OCI-LY7 (cell line): ENCODE measurements at regions not wholly inside any gene's neighbourhood (a gene's known extent, or its start where the extent isn't known, plus 50 kb on each side); places are given as distances from the start of the nearest gene placed in this dataset.

Experiments
- BruUV-seq: library from RNA; stranded (reverse); fragments of 400-500 nt; replicated peaks from 2 replicates; lab custom pipeline; 2021; lab: Mats Ljungman, UMichigan
- CTCF ChIA-PET: fragments of 300-600 bp; sonication (Branson Sonifier 250); formaldehyde crosslinking; loops from one replicate; lab custom pipeline; 2022; ENCODE audit warnings: antibody characterized with exemption; ENCODE audit not compliant: unreplicated experiment; lab: Charles Lee
- POLR2A ChIA-PET: fragments of 300-600 bp; sonication (Branson Sonifier 250); formaldehyde crosslinking; loops from one replicate; lab custom pipeline; 2022; ENCODE audit warnings: antibody characterized with exemption; lab: Charles Lee
- DNase-seq: peaks from one replicate; pipeline ENCODE4 v3.0.0-alpha.2; 2015; ENCODE audit warnings: low spot score
- H2AFZ ChIP-seq: fragments of 200-600 bp; sonication (generic), shearing (Covaris generic); 2 replicates; pipeline ENCODE4 v1.6.1; 2014; ENCODE audit warnings: mild to moderate bottlenecking, antibody characterized with exemption, low read length, moderate library complexity
- H3K27ac ChIP-seq: fragments of 200-600 bp; sonication (generic); 2 replicates; pipeline ENCODE4 v1.5.1; 2014; ENCODE audit warnings: mixed run types, low read depth, mild to moderate bottlenecking, moderate library complexity, low read length, inconsistent platforms; ENCODE audit not compliant: poor library complexity, severe bottlenecking
- H3K36me3 ChIP-seq: fragments of 200-600 bp; sonication (generic); 2 replicates; pipeline ENCODE4 v1.6.1; 2014; ENCODE audit warnings: mild to moderate bottlenecking, antibody characterized with exemption, low read length, moderate library complexity, mixed read lengths; ENCODE audit not compliant: insufficient read depth
- H3K4me1 ChIP-seq: fragments of 200-600 bp; sonication (generic); 2 replicates; pipeline ENCODE4 v1.5.1; 2014; ENCODE audit warnings: mild to moderate bottlenecking, low read length; ENCODE audit not compliant: insufficient read depth, poor library complexity, severe bottlenecking
- H3K4me2 ChIP-seq: fragments of 200-600 bp; sonication (generic); 2 replicates; pipeline ENCODE4 v1.6.1; 2014; ENCODE audit warnings: mild to moderate bottlenecking, low read length
- H3K4me3 ChIP-seq: fragments of 200-600 bp; sonication (generic); 2 replicates; pipeline ENCODE4 v1.5.1; 2014; ENCODE audit warnings: mild to moderate bottlenecking, low read depth, low read length; ENCODE audit not compliant: poor library complexity, severe bottlenecking
- H3K79me2 ChIP-seq: fragments of 200-600 bp; sonication (generic); 2 replicates; pipeline ENCODE4 v1.6.1; 2016; ENCODE audit warnings: low read depth, mild to moderate bottlenecking, low read length, moderate library complexity, mixed read lengths; ENCODE audit not compliant: insufficient read depth
- H3K9me2 ChIP-seq: fragments of 200-600 bp; sonication (generic); 2 replicates; pipeline ENCODE4 v1.6.1; 2016; ENCODE audit warnings: mild to moderate bottlenecking, low read length, mixed read lengths; ENCODE audit not compliant: insufficient read depth
- H3K9me3 ChIP-seq: fragments of 200-600 bp; sonication (generic); 2 replicates; pipeline ENCODE4 v1.6.1; 2014; ENCODE audit warnings: mild to moderate bottlenecking, mixed run types, low read length, mixed read lengths
- H4K20me1 ChIP-seq: fragments of 200-600 bp; sonication (generic); 2 replicates; pipeline ENCODE4 v1.6.1; 2014; ENCODE audit warnings: mild to moderate bottlenecking, antibody characterized with exemption, low read length, moderate library complexity, mixed read lengths; ENCODE audit not compliant: insufficient read depth
- EZH2phosphoT487 ChIP-seq: fragments of 200-600 bp; sonication (generic); IDR thresholded peaks from 2 replicates; pipeline ENCODE4 v1.6.1; 2018; ENCODE audit warnings: low read depth, borderline replicate concordance, mild to moderate bottlenecking, mixed run types, antibody characterized with exemption, low read length, moderate library complexity, mixed read lengths
- intact Hi-C: fragments of 100-400 bp; cut with micrococcal nuclease; formaldehyde crosslinking; loops from one replicate; pipeline ENCODE4 v1.10.0; 2022; ENCODE audit not compliant: unreplicated experiment
- TF ChIP-seq, protein P1 (sequence below): fragments of 200-600 bp; sonication (generic); conservative IDR thresholded peaks from 2 replicates; pipeline ENCODE4 v1.5.1; 2014; ENCODE audit warnings: mild to moderate bottlenecking, antibody characterized with exemption, low read length, moderate library complexity, mixed read lengths

DNA sequence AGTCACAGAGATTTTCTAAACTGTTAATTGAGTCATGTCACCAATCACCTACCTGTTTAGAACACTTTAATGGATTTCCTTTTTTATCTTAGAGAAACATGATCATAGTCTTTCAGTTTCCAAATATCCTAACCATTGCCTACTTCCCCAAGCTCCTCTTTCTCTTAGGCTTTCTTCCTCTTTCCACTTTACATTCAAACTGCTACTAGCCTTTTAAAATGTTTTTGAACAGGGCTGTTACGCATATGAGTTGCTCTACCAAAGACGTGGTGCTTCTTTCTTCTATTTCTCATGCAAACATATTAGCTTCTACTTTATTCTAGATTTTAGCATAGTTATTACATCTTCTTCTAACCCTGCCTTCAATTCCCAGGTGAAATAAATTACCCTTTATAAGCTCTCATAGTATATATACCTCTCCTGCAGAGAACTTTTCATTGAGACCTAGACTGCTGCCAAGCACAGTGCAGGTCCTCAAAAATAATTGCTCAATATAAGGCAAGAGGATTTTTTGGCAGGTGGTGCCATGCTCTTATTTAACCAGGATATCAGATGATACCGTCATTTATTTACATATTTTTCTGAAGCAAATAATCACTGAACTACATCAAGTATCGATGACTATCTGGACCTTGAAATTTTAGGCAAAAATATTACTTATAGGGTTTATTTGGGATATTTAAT is 937.1 kb downstream of the TSN start:
- Histone ChIP-seq H3K9me3 (no peaks in the 10 kb centered on the region), H3K36me3 (no peaks in the 10 kb centered on the region), H3K79me2 (no peaks in the 10 kb centered on the region), H3K4me2 (no peak overlapping the region), H3K27ac (no peak overlapping the region), H2AFZ (no peak overlapping the region), H3K4me1 (no peaks in the 10 kb centered on the region), H3K4me3 (no peak overlapping the region), H3K9me2 (no peaks in the 10 kb centered on the region), H4K20me1 (no peaks in the 10 kb centered on the region)
- CTCF ChIA-PET: no interaction called here
- DNase-seq: no peak
- no TSS peak for BruUV-seq
- TF ChIP-seq, protein P1, sequence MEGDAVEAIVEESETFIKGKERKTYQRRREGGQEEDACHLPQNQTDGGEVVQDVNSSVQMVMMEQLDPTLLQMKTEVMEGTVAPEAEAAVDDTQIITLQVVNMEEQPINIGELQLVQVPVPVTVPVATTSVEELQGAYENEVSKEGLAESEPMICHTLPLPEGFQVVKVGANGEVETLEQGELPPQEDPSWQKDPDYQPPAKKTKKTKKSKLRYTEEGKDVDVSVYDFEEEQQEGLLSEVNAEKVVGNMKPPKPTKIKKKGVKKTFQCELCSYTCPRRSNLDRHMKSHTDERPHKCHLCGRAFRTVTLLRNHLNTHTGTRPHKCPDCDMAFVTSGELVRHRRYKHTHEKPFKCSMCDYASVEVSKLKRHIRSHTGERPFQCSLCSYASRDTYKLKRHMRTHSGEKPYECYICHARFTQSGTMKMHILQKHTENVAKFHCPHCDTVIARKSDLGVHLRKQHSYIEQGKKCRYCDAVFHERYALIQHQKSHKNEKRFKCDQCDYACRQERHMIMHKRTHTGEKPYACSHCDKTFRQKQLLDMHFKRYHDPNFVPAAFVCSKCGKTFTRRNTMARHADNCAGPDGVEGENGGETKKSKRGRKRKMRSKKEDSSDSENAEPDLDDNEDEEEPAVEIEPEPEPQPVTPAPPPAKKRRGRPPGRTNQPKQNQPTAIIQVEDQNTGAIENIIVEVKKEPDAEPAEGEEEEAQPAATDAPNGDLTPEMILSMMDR: no peak
- POLR2A ChIA-PET: interaction anchor here (0.7 to 1.0 kb wide), 3 partner anchors 34 to 1893 kb away, joined by 3 read pairs; no protein-coding TSS in a partner anchor
- intact Hi-C loops: no loop called here

DNA sequence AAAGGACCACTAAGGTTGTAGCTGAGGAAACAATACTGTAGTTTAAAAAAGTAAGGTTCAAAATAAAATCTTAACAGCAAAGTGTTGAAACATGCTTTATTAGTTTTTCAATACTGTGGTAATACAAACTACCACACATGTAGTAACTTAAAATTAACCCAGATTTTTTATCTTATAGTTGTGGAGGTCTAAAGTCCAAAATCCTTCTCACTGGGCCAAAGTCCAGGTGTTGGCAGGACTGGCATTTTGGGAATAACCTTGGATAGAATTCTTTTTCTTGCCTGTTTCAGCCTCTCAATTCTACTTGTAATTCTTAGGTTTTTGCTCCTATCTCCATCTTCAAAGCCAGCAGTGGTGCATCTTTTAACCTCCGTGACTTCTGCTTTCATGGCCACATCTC is 942.0 kb downstream of the TSN start:
- Histone ChIP-seq H3K4me2 (no peak overlapping the region), H3K4me1 (no peaks in the 10 kb centered on the region), H3K36me3 (no peaks in the 10 kb centered on the region), H4K20me1 (no peaks in the 10 kb centered on the region), H3K79me2 (no peaks in the 10 kb centered on the region), H3K9me2 (no peaks in the 10 kb centered on the region), H3K9me3 (no peaks in the 10 kb centered on the region), H2AFZ (no peak overlapping the region), H3K4me3 (no peak overlapping the region), H3K27ac (no peak overlapping the region)
- ChIA-PET CTCF (no interaction called here), POLR2A (no interaction called here)
- no peak for DNase-seq
- intact Hi-C loops: no loop called here
- BruUV-seq: no TSS peak
- TF ChIP-seq EZH2phosphoT487: no peak
- TF ChIP-seq, protein P1: no peak

DNA sequence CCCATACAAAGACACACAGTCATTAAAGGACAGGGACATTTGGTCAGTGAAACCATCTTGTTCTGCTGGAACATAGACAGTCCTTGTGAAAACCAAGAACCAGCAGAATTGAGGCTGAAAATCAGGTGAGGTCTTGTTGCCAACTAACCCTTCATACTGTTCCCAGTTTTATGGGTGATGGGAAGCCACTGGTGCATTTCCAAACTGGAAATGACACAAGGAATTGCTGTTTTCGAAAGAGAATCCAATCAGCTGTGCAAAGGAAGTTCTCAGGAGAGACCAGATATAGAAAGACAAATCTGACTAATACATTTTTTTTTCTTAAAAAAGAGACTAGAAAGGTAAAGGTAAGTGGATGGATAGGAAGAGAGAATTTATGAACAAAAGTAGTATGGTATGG is 948.2 kb downstream of the TSN start:
- CTCF ChIA-PET: no interaction called here
- Histone ChIP-seq H3K36me3 (no peaks in the 10 kb centered on the region), H2AFZ (no peak overlapping the region), H3K9me3 (no peaks in the 10 kb centered on the region), H4K20me1 (no peaks in the 10 kb centered on the region), H3K4me1 (no peaks in the 10 kb centered on the region), H3K9me2 (no peaks in the 10 kb centered on the region), H3K4me3 (no peak overlapping the region), H3K4me2 (no peak overlapping the region), H3K27ac (no peak overlapping the region), H3K79me2 (no peaks in the 10 kb centered on the region)
- intact Hi-C loops: no loop called here
- no peak for DNase-seq
- no TSS peak for BruUV-seq
- POLR2A ChIA-PET: no interaction called here
- TF ChIP-seq, protein P1: no peak
- TF ChIP-seq EZH2phosphoT487: no peak
